NCI-H526 treated with DMSO at 0.1 percent for 48 hours (cell line): ENCODE measurements at regions not wholly inside any gene's neighbourhood (a gene's known extent, or its start where the extent isn't known, plus 50 kb on each side); places are given as distances from the start of the nearest gene placed in this dataset.

ENCODE experiments used
- DNase-seq: peaks from one replicate; lab custom pipeline; 2025; lab: John Stamatoyannopoulos, UW

DNA sequence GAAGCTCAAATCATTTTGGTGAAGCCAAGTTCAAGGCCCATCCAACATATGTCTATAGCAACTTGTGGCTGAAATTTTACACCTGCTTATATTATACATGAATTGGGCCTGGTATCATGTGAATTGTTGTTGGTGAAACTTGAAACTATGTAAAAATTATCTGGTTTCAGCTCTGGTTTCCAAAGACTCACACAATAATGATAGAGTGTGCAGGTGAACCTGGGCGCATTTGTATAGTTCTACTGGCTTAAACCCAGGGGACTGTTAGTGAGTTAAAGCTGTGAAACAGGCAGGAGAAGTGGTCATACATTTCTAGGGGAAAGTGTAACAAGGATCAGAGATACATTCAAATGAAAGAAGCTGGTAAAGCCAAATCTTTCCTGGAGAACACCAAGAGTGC lies 627.3 kb downstream of the METTL15 start:
- DNase-seq: no peak

DNA sequence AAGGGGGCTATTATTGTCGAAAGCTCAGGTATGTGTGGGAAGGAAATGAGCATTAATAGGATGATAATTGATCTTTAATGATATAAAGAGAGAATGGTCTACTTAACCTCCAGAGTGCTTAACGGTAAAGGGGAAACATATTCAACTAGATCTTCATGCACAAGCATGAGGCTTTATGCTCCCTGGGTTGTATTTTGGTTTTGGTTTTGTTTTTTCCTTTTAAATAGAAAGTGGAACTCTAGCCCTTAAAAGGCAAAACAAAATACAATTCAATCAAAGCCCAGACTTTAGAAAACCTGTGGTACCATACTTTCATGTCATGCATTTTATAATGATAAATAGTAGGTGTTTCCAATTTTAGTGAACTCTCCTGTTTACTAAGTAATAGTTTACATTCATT lies 622.7 kb downstream of the METTL15 start:
- no peak for DNase-seq

DNA sequence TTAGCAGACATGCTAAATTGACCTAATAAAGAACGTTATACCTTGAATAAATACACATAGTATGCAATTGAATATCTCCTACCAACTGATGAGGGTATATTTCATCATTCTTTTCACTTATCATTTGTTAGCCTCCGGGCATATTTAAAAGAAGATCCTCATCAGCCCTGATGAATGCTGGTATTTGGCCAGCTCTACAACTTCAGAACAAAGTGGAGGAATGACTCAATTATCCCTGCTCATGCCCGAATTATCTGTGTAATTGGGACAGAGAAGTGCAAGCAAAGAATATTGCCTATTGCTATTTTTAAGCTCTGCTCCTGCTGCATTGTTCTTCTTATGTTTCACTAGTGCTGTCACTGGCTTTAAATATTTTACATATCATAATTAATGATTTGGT lies 622.1 kb downstream of the METTL15 start:
- DNase-seq: no peak

DNA sequence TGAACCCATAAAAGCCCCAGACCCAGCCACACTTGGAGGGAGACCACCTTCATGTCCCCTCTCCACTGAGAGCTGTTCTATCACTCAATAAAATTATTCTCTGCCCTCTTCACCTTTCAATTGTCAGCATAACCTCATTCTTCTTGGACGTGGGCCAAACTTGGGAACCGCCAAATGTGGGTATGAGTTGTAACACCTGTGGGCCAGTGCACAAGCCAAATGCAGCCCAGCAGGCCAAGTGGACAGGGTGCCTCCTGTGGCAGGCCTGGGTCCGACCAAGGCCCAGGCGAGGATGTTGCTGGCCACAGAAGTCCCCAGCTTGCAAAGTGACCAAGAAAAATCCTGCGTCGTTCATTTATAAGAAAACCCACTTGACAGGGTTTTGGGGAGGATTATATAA lies 621.2 kb downstream of the METTL15 start:
- no peak for DNase-seq

DNA sequence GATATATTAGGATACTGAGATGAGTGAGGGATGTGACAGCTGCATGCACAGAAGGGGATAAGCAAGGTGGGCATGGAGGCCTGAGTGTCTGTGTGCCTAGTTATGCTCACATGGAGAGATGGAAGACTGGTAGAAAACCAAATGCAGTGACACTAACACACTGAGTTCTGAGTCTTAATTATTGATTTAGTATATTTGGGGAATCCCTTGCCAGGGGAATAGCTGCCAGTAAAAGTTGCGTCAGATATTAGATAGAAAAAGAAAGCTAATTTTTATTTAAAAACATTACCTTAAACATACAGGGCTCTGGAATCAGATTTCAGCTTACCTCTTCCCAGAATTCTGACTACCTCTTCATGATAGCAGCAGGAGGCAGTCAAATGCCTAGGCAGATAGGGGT lies 620.5 kb downstream of the METTL15 start:
- no peak for DNase-seq

DNA sequence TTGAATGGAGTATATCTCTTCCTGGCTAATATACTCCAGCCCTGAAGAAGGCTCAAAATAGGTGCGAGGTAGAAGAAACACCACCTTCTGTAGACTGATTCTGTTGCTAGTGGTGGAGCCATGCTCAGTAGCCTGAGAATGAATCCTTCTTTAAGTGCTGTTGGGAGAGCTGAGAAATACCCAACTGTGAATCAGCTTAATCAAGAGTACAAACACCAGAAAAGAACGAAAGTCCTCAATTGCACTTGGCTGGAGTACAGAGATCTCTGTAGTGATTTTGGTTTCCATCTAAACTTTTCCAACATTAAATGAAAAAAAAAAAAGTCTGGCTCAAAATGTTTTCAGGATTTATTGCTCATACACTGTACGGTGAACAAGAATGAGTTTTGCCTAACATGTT lies 619.1 kb downstream of the METTL15 start:
- no peak for DNase-seq

DNA sequence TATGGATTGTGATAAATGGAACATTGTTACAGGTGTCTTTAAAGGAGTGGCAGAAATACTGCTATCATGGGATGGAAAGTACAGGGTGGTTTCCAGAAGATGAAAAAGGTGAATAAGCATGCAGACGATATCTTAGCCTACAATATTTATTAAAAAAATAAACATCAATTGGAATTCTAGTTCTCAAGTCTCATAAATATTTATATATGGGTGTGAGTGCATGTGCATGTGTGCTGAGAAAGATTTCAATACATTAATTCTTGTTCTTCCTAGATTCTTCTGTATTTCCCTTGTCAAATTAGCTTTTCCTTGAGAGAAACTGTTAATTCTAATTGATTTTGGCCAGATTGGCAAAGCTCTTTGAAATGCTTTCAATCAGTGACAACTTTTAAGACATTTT lies 618.2 kb downstream of the METTL15 start:
- DNase-seq: no peak

DNA sequence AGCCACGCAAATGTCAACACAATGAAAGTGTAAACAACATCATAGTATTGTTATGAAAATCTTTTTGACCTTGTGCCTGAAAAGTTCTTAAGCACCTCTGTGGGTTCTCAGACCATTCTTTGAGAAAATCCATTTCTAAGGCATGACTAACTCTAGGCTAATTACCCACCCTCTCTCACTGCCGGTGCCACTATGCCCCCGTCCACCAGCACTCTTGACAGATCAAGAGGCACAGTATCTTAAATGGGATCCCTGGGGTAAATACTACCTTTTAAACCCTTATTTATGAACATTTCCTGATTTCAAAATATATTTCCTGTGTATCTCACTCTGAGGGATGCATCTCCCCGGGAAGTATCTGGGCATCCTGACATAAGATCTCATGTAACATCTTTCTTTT lies 607.5 kb downstream of the METTL15 start:
- no peak for DNase-seq

DNA sequence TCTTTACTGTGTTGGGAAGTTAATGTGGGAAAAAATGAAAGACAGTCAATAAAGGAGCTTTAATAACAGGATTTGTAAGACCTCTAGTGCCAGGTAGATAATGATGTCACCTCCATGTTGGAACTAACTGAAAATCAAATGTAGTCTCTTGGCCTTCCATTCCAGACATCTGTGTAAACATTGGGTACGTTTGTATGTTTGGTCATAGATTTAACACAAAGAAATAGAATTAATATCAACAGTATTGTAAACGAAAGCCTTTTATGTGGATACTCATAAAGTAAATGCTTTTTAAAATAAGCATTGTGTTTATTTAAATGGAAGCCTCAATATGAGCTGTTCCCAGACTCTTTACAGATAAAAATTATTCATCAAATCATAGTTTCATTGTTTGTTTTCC lies 605.7 kb downstream of the METTL15 start:
- DNase-seq: no peak

DNA sequence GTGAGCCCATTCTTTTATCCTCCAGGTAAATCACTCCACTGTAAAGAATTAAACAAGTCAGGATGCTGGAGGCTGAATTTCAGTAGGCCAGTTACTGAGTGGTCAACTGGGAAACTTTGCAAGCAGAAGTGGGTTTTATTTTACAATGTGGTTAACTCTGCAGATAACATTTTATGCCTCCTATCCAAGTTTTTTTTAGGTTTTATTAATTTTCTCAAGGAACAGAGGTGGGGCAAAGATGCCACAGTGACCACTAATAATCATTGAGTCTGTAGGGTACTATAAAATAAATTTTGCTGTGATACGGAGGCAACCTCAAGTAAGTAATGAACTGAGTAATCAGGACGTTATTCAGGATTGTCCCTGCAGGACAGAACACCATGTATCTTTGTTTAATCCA lies 599.9 kb downstream of the METTL15 start:
- no peak for DNase-seq

DNA sequence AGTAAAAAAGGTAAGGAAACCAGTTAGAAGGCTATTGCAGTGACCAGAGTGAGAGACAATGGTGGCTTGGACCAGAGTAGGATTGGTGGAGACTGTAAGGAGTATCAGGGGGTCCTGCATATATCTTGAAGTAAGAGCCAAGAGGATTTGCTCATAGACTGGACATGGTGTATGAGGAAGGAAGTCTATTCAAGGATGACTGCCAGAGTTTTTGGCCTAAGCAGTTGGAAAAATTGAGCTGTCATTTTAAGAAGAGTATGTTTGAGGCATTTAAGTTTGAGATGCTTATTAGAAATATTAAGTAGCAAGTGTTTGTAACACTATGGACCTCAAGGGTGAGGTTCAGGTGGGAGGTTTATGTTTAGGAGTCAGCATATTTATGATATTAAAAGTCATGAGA lies 596.6 kb downstream of the METTL15 start:
- no peak for DNase-seq

DNA sequence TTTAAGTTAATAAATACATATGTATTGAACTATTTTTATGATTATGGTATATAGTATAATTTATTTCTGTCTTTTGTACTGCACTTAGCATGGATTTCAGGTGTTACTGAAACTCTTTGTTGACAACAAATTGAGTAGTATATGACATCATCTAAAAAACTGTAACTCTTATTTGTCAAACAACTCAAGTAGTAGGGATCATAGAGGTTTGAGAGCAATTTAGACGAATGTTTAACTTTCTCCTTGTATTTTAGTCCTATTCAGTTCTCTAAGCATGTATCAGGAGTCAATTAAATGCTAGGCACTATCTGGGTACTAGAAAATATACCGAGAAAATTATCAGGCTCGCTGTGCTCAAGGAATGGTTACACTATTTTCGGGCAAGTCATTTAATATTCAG lies 595.2 kb downstream of the METTL15 start:
- no peak for DNase-seq

DNA sequence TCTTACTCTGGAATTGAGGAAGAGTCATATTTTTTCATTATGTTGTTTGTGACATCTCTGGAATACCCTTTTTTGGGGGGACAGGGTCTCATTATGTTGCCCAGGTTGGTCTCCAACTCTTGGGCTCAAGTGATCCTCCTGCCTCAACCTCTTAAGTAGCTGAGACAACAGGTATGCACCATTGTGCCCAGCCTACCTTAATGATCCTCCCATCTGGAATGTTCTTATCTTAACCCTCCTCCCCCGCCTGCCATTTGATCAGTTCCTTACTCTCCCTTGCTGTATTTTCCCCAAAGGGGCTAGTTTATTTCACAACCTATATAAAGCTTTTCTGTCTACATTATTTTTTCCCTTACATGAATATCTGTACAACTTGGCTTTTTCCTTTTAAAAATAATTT lies 594.7 kb downstream of the METTL15 start:
- no peak for DNase-seq

DNA sequence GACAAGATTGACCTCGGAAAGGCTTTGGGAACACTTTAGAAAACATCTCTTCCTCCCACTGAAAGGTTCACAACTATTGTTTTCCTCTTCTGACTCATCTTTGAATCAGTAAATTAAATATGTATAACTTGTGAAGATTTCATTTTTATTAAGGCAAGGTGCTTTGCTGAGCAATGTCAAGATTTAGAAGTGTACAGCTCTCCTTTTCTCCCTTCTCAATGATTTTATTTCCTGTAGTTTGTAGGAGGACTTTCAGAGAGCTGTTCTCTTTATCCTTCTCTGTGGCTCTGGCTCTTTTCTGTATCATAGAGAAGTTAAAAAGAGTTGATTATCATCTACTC lies 594.2 kb downstream of the METTL15 start:
- no peak for DNase-seq

DNA sequence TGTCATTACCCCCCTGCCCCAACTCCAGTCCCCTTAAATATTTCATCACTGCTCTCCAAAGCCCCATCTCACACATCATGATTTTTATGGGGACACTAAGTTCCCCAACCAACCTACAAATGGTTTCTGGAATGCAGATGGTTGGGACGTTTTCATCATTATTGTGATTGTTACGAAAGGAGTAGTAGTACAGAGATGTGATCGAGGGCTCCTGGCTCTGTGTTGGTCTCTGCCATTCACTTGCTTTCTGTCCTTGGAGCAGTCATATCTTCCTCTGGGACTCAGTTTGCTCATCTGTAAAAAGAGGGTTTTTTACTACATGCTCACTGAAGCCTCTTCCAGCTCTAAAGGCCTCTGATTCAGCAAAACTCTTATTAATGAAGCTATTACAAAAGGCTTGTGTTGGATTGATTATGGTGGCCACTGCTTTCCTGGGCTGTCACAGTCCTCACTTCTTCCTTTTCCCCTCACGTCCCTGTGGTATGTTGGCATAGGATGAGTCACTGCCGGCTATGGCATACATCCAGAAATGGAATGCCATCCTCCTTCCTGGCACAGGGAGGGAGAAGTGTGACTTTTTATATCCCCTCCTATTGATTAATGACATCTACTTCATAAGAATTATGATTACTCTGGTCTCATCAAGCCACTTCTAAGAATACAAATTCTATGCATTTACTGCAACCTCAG lies 593.7 kb downstream of the METTL15 start:
- DNase-seq: no peak

DNA sequence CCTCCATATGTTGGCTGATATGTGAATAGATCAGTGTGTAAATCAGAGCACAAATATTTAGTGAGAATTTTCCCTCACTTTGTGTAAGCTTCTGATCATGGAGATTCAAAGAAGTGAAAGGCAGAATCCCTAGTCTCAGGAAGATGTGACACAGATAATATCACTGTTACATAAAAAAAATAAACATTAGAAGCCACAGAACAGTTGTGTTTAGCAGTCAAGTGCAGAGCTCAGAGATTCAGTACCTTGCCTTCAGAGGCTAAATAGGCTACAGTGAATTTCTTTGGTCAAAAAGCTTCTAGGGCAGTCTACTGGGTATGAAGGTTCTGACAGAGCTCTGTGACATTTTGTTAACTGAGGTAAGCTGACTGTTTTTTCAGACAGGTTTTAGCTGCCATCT lies 591.5 kb downstream of the METTL15 start:
- no peak for DNase-seq

DNA sequence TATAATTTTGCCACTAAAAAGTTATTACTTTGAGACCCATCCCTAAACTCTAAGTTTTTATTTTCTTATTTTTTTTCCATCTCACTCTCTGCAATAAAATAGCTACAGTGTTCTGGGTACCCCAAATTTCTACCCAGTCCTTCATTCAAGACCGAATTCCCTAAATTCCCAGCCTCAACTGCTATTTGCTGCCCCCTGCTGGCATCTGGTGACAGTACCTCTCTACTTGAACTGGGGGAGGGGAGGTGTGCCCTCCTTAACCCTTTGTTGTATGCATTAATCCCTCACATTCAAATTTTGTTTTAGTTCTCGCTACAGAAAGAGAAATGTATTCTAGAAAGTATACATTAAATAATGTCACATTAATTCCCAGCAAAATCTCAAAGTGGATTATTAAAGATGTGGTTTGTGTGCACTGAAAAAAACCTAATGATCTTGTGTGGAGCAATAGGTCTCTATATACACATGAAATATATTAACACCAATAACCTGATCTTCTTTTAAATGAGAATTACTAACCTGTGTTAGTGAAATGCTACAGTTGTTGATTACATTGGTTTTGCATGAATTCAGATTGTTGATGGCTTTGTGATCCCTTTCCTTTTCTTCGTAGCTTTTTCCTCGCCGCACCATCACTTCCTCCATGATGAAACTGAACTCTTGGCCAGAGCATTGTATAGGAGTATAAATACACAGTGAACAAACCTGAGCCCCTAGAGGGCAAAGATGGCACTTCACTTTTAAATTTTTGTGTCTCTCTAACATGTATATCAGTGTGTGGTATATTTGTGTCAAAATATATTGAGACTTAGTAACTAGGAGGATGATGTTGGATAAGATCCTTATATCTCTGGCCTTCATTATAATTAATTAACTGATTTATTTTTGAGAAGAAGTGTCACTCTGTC lies 590.0 kb downstream of the METTL15 start:
- no peak for DNase-seq

DNA sequence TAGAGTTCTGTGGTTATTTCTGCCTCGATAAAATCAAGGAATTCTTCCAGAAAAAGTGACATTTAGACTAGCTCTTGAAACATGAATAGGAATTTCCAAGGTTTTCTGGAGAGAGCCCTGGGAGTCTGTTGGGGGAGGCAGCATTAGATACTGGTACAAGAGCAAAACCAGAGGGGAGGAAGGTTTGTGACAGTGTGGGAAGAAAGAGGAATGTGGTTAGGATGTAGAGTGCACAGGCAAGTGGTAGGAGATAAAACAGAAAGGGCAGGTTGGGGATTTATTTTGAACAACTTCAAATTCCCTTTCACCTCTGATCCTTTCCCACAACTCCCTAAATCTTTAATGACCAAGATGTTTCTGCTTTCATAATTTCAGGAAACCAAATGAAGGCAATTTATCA lies 588.4 kb downstream of the METTL15 start:
- no peak for DNase-seq

DNA sequence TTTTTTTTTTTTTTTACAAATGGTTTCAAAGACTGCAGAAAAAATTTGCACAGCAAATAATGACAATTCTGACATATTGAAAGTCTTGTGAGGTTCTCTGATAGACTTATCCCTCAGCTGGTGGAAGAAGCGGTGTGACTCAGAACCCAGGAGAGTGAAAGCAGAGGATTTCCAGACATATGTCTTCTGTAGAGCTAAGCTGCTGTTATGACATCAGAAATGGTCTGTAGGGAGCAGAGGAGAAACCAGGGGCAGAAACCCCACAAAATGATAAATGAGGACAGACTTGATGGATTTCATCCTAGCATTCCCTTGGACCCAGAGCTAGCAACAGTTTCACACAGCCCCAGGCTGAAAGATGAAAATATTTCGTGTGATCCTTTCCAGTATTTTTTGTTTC lies 582.6 kb downstream of the METTL15 start:
- DNase-seq: no peak

DNA sequence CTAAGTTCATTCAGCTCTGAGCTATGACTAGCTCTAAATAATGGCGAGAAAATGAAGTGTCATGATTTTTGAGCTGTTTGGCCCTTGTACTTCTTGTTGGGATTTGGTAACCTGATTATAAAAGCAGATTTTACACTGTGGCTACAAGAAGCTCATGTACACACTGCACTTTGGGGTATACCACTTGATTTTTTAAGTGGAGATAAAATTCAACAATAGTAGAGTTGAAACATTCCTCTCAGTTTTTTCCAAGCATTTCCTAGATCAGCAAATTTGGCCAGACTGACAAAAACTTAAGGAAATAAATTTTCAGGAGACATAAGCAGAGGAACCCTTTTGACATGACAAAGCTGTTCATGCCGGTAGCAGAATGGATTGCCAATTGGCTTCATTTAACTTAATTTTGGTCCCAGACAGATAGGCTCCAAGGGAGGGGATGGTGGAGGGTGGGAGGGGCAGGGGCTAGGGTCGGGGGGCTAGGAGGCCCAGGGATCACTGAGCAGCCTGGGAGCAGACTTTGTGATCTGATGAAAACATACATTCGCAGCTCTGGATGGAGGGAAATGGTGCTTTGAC lies 575.9 kb downstream of the METTL15 start:
- no peak for DNase-seq

DNA sequence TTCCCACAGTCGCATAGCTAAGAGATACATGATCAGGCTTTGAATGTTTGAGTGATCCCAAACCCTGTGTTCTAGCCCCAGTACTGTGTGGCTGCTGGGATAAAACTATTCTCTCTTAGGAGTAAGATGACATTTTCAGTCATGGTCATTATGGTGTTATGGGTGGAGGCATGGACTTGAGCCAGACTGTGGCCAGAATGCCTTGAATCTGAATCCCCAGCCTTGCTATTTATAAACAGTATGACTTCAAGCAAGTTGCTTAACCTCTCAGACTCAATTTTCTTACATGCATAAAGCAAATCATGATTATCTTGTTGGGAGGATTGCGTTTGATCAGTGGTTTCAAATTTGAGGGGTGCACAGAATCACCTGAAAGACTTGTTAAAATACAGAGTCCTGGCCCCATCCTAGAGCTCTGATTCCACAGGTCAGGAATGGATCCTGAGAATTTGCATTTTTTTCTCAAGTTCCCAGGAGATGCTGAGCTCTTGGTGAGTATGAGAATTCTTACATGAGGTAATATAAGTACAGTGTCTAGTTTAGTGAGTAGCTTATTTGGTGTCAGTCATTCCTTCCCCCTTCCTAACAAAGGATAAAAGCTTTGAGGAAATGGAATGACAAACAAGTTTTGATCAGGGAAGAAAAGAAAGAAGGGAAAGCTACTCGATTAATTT lies 571.7 kb downstream of the METTL15 start:
- no peak for DNase-seq

DNA sequence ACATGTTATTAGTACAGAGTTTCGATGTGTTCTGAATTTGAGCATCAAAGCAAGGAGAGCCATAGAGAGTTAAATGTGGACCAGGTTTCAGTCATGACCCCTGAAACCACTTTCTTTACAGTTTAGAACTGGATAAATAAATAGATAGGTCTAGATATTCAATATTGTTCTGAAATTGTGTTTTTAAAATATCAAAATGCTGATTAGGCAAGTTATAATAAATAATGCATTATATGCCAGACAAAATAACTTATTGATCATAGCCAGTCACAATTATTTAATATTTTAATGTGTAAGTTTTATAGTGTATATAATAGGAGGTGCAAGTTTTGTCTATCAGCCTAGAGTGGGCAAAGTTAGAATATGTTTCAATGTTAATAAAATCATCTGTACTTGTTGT lies 569.5 kb downstream of the METTL15 start:
- DNase-seq: no peak

DNA sequence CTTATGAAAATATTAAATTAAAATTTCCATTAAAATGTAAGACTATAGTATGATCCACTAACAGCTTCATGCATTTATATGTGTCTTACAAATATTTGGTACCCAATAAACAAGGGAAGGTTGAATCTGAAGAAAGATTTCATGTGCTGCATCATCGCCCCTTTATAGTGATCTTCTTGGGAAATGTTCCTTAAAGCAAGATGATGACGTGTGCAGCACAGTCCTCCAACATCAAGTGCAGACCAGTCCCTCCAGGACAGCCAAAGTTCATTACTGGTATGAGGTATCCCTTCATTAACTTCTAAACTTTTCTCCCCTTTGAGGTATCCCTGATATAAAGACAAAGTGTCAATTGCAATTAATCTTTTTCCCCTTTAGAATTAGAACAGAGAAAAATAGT lies 567.0 kb downstream of the METTL15 start:
- no peak for DNase-seq
